Heart right ventricle (tissue), 16 donors: ENCODE measurements at regions not wholly inside any gene's neighbourhood (a gene's known extent, or its start where the extent isn't known, plus 50 kb on each side); places are given as distances from the start of the nearest gene placed in this dataset.

Experiments used
- ATAC-seq, 8 donors: fragments of 200-7000 bp; cut with Tn5 transposase; one replicate each; pipeline ENCODE4 v1.9.1; 2020; ENCODE audit warnings: mild to moderate bottlenecking in 8 of 8, moderate library complexity in 8 of 8, moderate number of reproducible peaks in 1 of 8
- DNase-seq, 2 donors: peaks; one replicate each; pipeline ENCODE4 v3.0.0-alpha.2; 2020
- H3K27ac ChIP-seq, 10 donors: fragments of 200-600 bp; sonication (generic) in 2 of 10; one replicate each; pipeline versions ENCODE4 v1.5.0 to v1.8.0; 2020 to 2022; ENCODE audit warnings: mild to moderate bottlenecking in 3 of 10
- H3K27me3 ChIP-seq, 7 donors: fragments of 200-600 bp; one replicate each; pipeline ENCODE4 v1.8.0; 2021 to 2022; ENCODE audit warnings: mild to moderate bottlenecking in 2 of 7
- H3K36me3 ChIP-seq, 9 donors: fragments of 200-600 bp; sonication (generic) in 1 of 9; one replicate each; pipeline versions ENCODE4 v1.5.0 to v1.8.0; 2020 to 2022; ENCODE audit warnings: mild to moderate bottlenecking in 2 of 9
- H3K4me1 ChIP-seq, 9 donors: fragments of 200-600 bp; sonication (generic) in 1 of 9; one replicate each; pipeline versions ENCODE4 v1.5.0 to v1.8.0; 2020 to 2022; ENCODE audit warnings: mild to moderate bottlenecking in 4 of 9
- H3K4me3 ChIP-seq, 10 donors: fragments of 200-600 bp; sonication (generic) in 2 of 10; one replicate each; pipeline versions ENCODE4 v1.5.0 to v1.8.0; 2020 to 2022; ENCODE audit warnings: mild to moderate bottlenecking in 7 of 10, moderate library complexity in 2 of 10
- H3K9me3 ChIP-seq, 11 donors: fragments of 200-600 bp in 10 of 11; sonication (generic) in 2 of 11; one replicate each; pipeline versions ENCODE4 v1.5.0 to v1.8.0; 2013 to 2022; ENCODE audit warnings: mild to moderate bottlenecking in 2 of 11, control low read depth in 1 of 11, moderate library complexity in 1 of 11
- WGBS, 2 donors: extraction: QIAGEN DNeasy Blood & Tissue Kit; methylation state at CpG; one replicate each; pipeline ENCODE4 v1.1.7; 2013; ENCODE audit warnings: inconsistent platforms in 1 of 2; 5-methylcytosine and 5-hydroxymethylcytosine counted together
- intact Hi-C, 10 donors: fragments of 100-400 bp; cut with DNase I; formaldehyde crosslinking; loops; one replicate each; pipeline versions ENCODE4 v1.11.1 to v1.14.2; 2022
- TF ChIP-seq, protein P1 (sequence below), 9 donors: fragments of 200-600 bp; sonication (generic) in 2 of 9; IDR thresholded peaks; one replicate each; pipeline versions ENCODE4 v1.5.0 to v1.8.0; 2021 to 2022; ENCODE audit warnings: antibody characterized with exemption in 9 of 9, mild to moderate bottlenecking in 5 of 9, moderate library complexity in 1 of 9
- donor health status: Arrhythmogenic right ventricular cardiomyopathy.
- donor health status: ischemic (EF 13 %, LVEDD 7.1; RV severe dilation, severe dysfunction).
- donor health status: healthy with polysubstance abuse.
- donor health status: DM: no; HTN: yes; CAD: no.
- donor health status: DM: no; HTN: no; CAD: no.
- donor health status: ischemic (EF 25% LVEDD 6.9; RV normal size, moderate dysfunction).
- donor health status: ischemic (EF 25% LVEDD 5.7; RV mildly dilated, moderate dysfunction).
- donor health status: healthy.
- donor health status: DM: yes; HTN: yes; CAD: no.
- donor health status: Ischemic cardiomyopathy.
- donor health status: ischemic (EF 35%, LVEDD 5.7; RV mildly dilated, moderate dysfunction).
- donor health status: nonischemic (EF 11% LVEDD 7.7; RV severe dilation, severe dysfunction).
- donor health status: DM: yes; HTN: yes; CAD: no.
- donor health status: PGD.
- donor health status: ischemic (EF 29% LVEDD 5.4; RV normal size, mild dysfunction).
- donor health status: nonischemic (EF 23%, LVEDD 6.1; RV moderate dilation, normal function).

DNA sequence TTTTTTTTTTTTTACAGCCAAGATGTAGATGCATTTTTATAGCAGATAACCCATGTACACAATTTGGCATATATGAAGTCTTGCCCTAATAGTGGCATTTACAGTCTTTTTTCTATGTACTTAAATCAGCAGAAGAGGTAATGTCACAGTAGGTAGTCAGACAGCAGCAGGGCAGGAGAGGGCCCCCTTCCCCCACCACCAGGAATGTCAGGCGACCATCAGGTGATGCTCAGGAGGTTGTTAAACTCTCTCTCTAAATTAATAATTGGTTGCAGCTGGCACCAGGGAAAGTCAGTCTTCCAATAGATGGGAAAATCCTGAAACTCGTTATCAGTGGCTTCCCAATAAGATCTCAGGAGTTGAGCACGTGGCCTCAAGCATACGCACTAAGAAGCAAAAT lies 188.0 kb upstream of the ADGRB3 start:
- ATAC-seq = no peak
- Histone ChIP-seq H3K4me3 (no peak overlapping the region), H3K9me3 (peaks cover 0 to 11% (median 0%) of the 10 kb centered on the region in 11 donors), H3K36me3 (no peaks in the 10 kb centered on the region), H3K27ac (no peak overlapping the region), H3K27me3 (no peaks in the 10 kb centered on the region), H3K4me1 (no peaks in the 10 kb centered on the region)
- DNase-seq = no peak
- intact Hi-C loops = no loop called here
- 66 to 70% methylated on average over 4 of the region's 4 CpGs for WGBS, 2 donors
- TF ChIP-seq, protein P1, sequence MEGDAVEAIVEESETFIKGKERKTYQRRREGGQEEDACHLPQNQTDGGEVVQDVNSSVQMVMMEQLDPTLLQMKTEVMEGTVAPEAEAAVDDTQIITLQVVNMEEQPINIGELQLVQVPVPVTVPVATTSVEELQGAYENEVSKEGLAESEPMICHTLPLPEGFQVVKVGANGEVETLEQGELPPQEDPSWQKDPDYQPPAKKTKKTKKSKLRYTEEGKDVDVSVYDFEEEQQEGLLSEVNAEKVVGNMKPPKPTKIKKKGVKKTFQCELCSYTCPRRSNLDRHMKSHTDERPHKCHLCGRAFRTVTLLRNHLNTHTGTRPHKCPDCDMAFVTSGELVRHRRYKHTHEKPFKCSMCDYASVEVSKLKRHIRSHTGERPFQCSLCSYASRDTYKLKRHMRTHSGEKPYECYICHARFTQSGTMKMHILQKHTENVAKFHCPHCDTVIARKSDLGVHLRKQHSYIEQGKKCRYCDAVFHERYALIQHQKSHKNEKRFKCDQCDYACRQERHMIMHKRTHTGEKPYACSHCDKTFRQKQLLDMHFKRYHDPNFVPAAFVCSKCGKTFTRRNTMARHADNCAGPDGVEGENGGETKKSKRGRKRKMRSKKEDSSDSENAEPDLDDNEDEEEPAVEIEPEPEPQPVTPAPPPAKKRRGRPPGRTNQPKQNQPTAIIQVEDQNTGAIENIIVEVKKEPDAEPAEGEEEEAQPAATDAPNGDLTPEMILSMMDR (IDR thresholded peaks at IDR 0.05) = no peak

DNA sequence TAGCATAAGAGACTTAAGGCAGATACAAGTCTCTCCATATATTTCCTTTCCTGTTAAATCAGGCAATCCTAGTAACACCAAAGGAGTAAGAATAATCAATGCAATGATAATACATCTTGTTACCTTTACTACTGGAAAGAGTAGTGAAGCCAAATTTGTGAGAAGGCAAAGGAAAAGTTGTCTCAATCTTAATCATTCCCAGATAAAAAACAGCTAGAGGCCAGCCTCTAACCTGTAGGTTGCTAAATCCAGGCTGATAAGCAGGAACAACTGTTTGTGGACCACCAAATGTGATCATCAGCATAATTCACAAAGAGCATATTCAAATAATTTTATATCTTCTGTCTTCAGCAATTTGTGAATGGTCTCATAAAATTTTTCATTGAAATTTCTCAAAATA lies 189.2 kb upstream of the ADGRB3 start:
- no peak for ATAC-seq
- TF ChIP-seq, protein P1 (IDR thresholded peaks at IDR 0.05) = no peak
- no peak for DNase-seq
- Histone ChIP-seq H3K4me1 (no peaks in the 10 kb centered on the region), H3K9me3 (no peaks in the 10 kb centered on the region), H3K27ac (no peak overlapping the region), H3K27me3 (no peaks in the 10 kb centered on the region), H3K4me3 (no peak overlapping the region), H3K36me3 (no peaks in the 10 kb centered on the region)
- intact Hi-C loops = no loop called here

DNA sequence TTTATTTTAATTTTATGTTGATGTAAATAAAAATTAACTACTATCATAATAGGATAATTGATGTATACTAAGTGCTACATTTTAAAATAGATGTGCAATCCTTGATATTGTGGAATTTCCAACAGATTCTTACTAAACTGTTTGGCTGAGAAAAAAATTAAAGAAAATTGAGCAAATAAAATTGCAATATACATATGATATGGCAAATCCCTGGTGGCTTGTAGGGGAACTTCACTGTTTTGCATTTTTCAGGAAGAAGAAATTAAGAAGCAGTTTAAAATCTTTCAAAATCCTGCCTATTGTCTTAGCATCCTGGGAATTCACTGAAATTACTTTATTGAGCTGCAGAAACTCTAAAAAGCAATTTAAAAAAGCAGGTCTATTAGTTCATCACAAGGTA lies 191.4 kb upstream of the ADGRB3 start:
- ATAC-seq = no peak
- TF ChIP-seq, protein P1 (IDR thresholded peaks at IDR 0.05) = no peak
- Histone ChIP-seq H3K27ac (no peak overlapping the region), H3K9me3 (no peaks in the 10 kb centered on the region), H3K4me3 (no peak overlapping the region), H3K4me1 (no peaks in the 10 kb centered on the region), H3K27me3 (no peaks in the 10 kb centered on the region), H3K36me3 (no peaks in the 10 kb centered on the region)
- intact Hi-C loops = no loop called here
- DNase-seq = no peak

DNA sequence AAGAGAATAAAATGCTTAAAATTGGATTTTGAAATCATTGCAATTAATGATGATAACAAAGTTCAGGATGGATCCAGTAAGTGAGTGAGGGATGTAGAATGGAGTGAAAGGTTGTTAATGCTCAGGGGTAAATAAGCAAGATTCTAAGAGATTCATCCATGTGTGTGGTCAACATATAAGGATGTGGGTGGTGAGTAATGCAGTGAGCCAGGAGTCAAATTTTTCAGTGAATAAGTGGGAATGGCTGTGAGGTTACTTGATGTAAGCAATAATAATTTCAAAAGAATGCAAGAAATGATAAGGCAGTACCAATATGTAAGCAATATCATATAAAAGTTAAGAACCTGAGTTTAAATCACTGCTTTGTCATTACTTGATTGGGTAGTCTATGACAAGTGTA lies 207.5 kb upstream of the ADGRB3 start:
- Histone ChIP-seq H3K4me1 (no peaks in the 10 kb centered on the region), H3K27me3 (no peaks in the 10 kb centered on the region), H3K9me3 (peaks cover 0 to 8% (median 0%) of the 10 kb centered on the region in 11 donors), H3K36me3 (no peaks in the 10 kb centered on the region), H3K27ac (no peak overlapping the region), H3K4me3 (no peak overlapping the region)
- DNase-seq = no peak
- TF ChIP-seq, protein P1 (IDR thresholded peaks at IDR 0.05) = no peak
- intact Hi-C loops = no loop called here
- ATAC-seq = no peak

DNA sequence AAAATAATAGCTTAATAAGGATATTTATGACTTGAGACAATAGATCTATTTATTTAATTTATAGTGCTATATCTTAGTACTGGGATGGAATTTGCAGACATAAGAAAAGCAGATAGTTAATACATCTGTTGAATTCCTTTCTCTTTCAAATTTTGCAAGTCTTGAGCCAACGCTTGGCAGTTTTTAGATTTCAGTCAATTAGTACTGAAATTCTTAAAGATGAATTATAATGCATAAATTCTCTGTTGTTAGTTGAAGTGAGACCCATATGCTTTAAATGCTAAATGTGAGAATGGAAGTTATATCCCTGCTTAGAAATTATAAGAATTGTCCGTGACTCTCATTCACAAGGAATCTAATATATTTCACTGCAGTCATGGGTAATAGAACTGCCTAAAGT lies 225.1 kb upstream of the ADGRB3 start:
- Histone ChIP-seq H3K36me3 (no peaks in the 10 kb centered on the region), H3K4me1 (no peaks in the 10 kb centered on the region), H3K9me3 (peaks cover 0 to under 1% (median 0%) of the 10 kb centered on the region in 11 donors), H3K27me3 (no peaks in the 10 kb centered on the region), H3K27ac (no peak overlapping the region), H3K4me3 (no peak overlapping the region)
- TF ChIP-seq, protein P1 (IDR thresholded peaks at IDR 0.05) = no peak
- intact Hi-C loops = no loop called here
- ATAC-seq (no peak), DNase-seq (no peak)
- WGBS, 2 donors = 80 to 88% methylated on average over 2 of the region's 2 CpGs
